Stimulated activated CD4-positive, alpha-beta T cell treated with anti-CD3 and anti-CD28 coated beads, Interleukin-12 subunit alpha, Interleukin-12 subunit beta, amount 100 ng/mL, for 4 hours (primary cell): ENCODE measurements at regions not wholly inside any gene's neighbourhood (a gene's known extent, or its start where the extent isn't known, plus 50 kb on each side); places are given as distances from the start of the nearest gene placed in this dataset.
"Not testable (repeated sequence)": the region's sequence is repeated elsewhere in the genome, so short reads cannot be mapped to it uniquely, and the experiment has no call there.

Source experiments
- DNase-seq: peaks from one replicate; pipeline ENCODE4 v3.0.0-alpha.2; 2020

- DNase-seq, result no peak
These were observed 401.1 kb upstream of the PODXL start for GRCh38 chr7:131957338-131958020.

- no peak for DNase-seq
These were observed 400.4 kb upstream of the PODXL start for GRCh38 chr7:131956864-131957263.

GRCh38 chr7:131955679-131956078, 399.3 kb upstream of the PODXL start:
- DNase-seq, result no peak

- DNase-seq, result no peak
These were observed 396.8 kb upstream of the PODXL start for GRCh38 chr7:131953184-131953583.

GRCh38 chr7:131952365-131952764, 395.9 kb upstream of the PODXL start:
- no peak for DNase-seq

- no peak for DNase-seq
These were observed 394.3 kb upstream of the PODXL start for GRCh38 chr7:131950758-131951157.

- no peak for DNase-seq
These were observed 393.2 kb upstream of the PODXL start for GRCh38 chr7:131949659-131950058.

- DNase-seq, result no peak
These were observed 392.1 kb upstream of the PODXL start for GRCh38 chr7:131948434-131949053.

GRCh38 chr7:131947661-131948060, 391.2 kb upstream of the PODXL start:
- DNase-seq, result no peak

- no peak for DNase-seq
These were observed 389.6 kb upstream of the PODXL start for GRCh38 chr7:131945957-131946544.

GRCh38 chr7:131945313-131945911, 389.0 kb upstream of the PODXL start:
- DNase-seq, result peak; percentile 2

- no peak for DNase-seq
These were observed 388.2 kb upstream of the PODXL start for GRCh38 chr7:131944556-131945069.

- DNase-seq, result no peak
These were observed 387.2 kb upstream of the PODXL start for GRCh38 chr7:131943646-131944045.

- no peak for DNase-seq
These were observed 386.8 kb upstream of the PODXL start for GRCh38 chr7:131943211-131943610.

GRCh38 chr7:131942287-131943150, 386.1 kb upstream of the PODXL start:
- no peak for DNase-seq

- no peak for DNase-seq
These were observed 384.9 kb upstream of the PODXL start for GRCh38 chr7:131941291-131941690.

- DNase-seq, result no peak
These were observed 384.3 kb upstream of the PODXL start for GRCh38 chr7:131940621-131941165.

- not testable (repeated sequence) for DNase-seq
These were observed 382.4 kb upstream of the PODXL start for GRCh38 chr7:131938788-131939187.

GRCh38 chr7:131937868-131938267, 381.4 kb upstream of the PODXL start:
- no peak for DNase-seq

- no peak for DNase-seq
These were observed 378.8 kb upstream of the PODXL start for GRCh38 chr7:131935180-131935579.

- no peak for DNase-seq
These were observed 378.0 kb upstream of the PODXL start for GRCh38 chr7:131934452-131934851.

GRCh38 chr7:131933751-131934289, 377.4 kb upstream of the PODXL start:
- DNase-seq, result no peak
